ENCODE measurements at regions not wholly inside any gene's neighbourhood (a gene's known extent, or its start where the extent isn't known, plus 50 kb on each side); places are given as distances from the start of the nearest gene placed in this dataset.

GRCh38 chr13:42420304-42420703 is 148.4 kb downstream of the AKAP11 start:
- Histone ChIP-seq H3K4me3 (no peak overlapping the region), H3K9me2 (ENCODE audit: insufficient read depth) (no peaks in the 10 kb centered on the region; the same call in 1 of the 2 replicates), H3K4me1 (ENCODE audit: insufficient read depth) (no peaks in the 10 kb centered on the region), H3K27ac (ENCODE audit: low read depth) (no peak overlapping the region), H3K4me2 (no peak overlapping the region), H3K36me3 (ENCODE audit: insufficient read depth) (no peaks in the 10 kb centered on the region), H3K27me3 (ENCODE audit: insufficient read depth) (no peaks in the 10 kb centered on the region), H3F3A (replicated peaks; ENCODE audit: low read depth) (no peaks in the 10 kb centered on the region), H3K79me2 (replicated peaks; ENCODE audit: insufficient read depth) (no peaks in the 10 kb centered on the region), H4K20me1 (replicated peaks; ENCODE audit: insufficient read depth) (no peaks in the 10 kb centered on the region), H2AFZ (no peak overlapping the region)
- TF ChIP-seq EZH2phosphoT487 (IDR thresholded peaks at IDR 0.05; ENCODE audit: unreplicated experiment) (no peak), STAT1 (IDR thresholded peaks at IDR 0.05; ENCODE audit: unreplicated experiment) (no peak), CREB1 (CRISPR knock-in tag; IDR thresholded peaks at IDR 0.05; ENCODE audit: low read depth) (no peak), EZH2 (IDR thresholded peaks at IDR 0.05; ENCODE audit: low read depth, unreplicated experiment) (no peak), JUNB (IDR thresholded peaks at IDR 0.05; ENCODE audit: unreplicated experiment) (no peak), NANOG (IDR thresholded peaks at IDR 0.05; ENCODE audit: borderline replicate concordance) (no peak), REST (IDR thresholded peaks at IDR 0.05; ENCODE audit: unreplicated experiment) (no peak), ZNF114 (CRISPR knock-in tag; IDR thresholded peaks at IDR 0.05) (no peak), ETS1 (IDR thresholded peaks at IDR 0.05) (no peak), CTCF (conservative IDR thresholded peaks at IDR 0.05; ENCODE audit: low read depth in 2 of 2) (no peak), ZNF331 (CRISPR knock-in tag; IDR thresholded peaks at IDR 0.05; ENCODE audit: low read depth) (no peak), POLR2AphosphoS5 (IDR thresholded peaks at IDR 0.05; ENCODE audit: low read depth) (no peak), ZNF462 (CRISPR knock-in tag; IDR thresholded peaks at IDR 0.05) (no peak)
- Mint-ChIP-seq H3K36me3 (ENCODE audit: low read depth) (peaks cover 19% of the 10 kb centered on the region), H3K9me3 (peaks cover 20% of the 10 kb centered on the region), H3K27ac (no peak overlapping the region), H3K4me1 (peaks cover 3% of the 10 kb centered on the region; the same call in 1 of the 3 replicates), H3K4me3 (no peak overlapping the region), H3K27me3 (ENCODE audit: insufficient read depth, low read depth, poor library complexity) (peaks cover 8% of the 10 kb centered on the region)
- no peak for DNase-seq (ENCODE audit: low spot score)
- ATAC-seq: no peak
